Psoas muscle (tissue), 7 donors: ENCODE measurements at regions not wholly inside any gene's neighbourhood (a gene's known extent, or its start where the extent isn't known, plus 50 kb on each side); places are given as distances from the start of the nearest gene placed in this dataset.

Experiments used
- ATAC-seq, 4 donors: fragments of 200-7000 bp; cut with Tn5 transposase; one replicate each; pipeline ENCODE4 v1.9.1; 2020; ENCODE audit warnings: moderate library complexity in 3 of 4, mild to moderate bottlenecking in 2 of 4
- DNase-seq, 2 donors: peaks; one replicate each; pipeline ENCODE4 v3.0.0-alpha.2; 2020
- H3K27ac ChIP-seq: fragments of 200-600 bp; one replicate; pipeline ENCODE4 v1.8.0; 2022
- H3K27me3 ChIP-seq, 3 donors: fragments of 200-600 bp in 1 of 3; one replicate each; pipeline versions ENCODE4 v1.6.1 to v1.8.0; 2013 to 2022; ENCODE audit warnings: low read length in 2 of 3, mild to moderate bottlenecking in 2 of 3, moderate library complexity in 1 of 3; ENCODE audit not compliant: insufficient read depth in 3 of 3
- H3K36me3 ChIP-seq, 2 donors: fragments of 200-600 bp in 1 of 2; one replicate each; pipeline versions ENCODE4 v1.6.1 to v1.8.0; 2013 to 2022; ENCODE audit warnings: low read depth in 1 of 2, mild to moderate bottlenecking in 1 of 2, moderate library complexity in 1 of 2; ENCODE audit not compliant: insufficient read depth in 1 of 2
- H3K4me1 ChIP-seq: fragments of 200-600 bp; one replicate; pipeline ENCODE4 v1.8.0; 2022
- H3K4me3 ChIP-seq: fragments of 200-600 bp; one replicate; pipeline ENCODE4 v1.8.0; 2022; ENCODE audit warnings: mild to moderate bottlenecking
- H3K9me3 ChIP-seq: fragments of 200-600 bp; one replicate; pipeline ENCODE4 v1.8.0; 2022
- WGBS, 3 donors: extraction: QIAGEN DNeasy Blood & Tissue Kit; methylation state at CpG; one replicate each; pipeline versions ENCODE4 v1.1.6 to v1.1.7; 2013; 5-methylcytosine and 5-hydroxymethylcytosine counted together
- intact Hi-C, 2 donors: fragments of 100-400 bp; cut with DNase I; formaldehyde crosslinking; loops; one replicate each; pipeline versions ENCODE4 v1.11.0 to v1.14.2; 2022
- TF ChIP-seq, protein P1 (sequence below): fragments of 200-600 bp; IDR thresholded peaks from one replicate; pipeline ENCODE4 v1.8.0; 2022; ENCODE audit warnings: antibody characterized with exemption
- donor health status: healthy with polysubstance abuse.
- donor health status: DM: no; HTN: no; CAD: no; lungs with moderate emphysema.
- donor health status: Bipolar disorder and iron deficiency.
- donor health status: healthy.
- donor health status: DM: yes; HTN: yes; CAD: no.
- donor health status: DM: no; HTN: no; CAD: no.
- donor health status: DM: yes; HTN: yes; CAD: no.

DNA sequence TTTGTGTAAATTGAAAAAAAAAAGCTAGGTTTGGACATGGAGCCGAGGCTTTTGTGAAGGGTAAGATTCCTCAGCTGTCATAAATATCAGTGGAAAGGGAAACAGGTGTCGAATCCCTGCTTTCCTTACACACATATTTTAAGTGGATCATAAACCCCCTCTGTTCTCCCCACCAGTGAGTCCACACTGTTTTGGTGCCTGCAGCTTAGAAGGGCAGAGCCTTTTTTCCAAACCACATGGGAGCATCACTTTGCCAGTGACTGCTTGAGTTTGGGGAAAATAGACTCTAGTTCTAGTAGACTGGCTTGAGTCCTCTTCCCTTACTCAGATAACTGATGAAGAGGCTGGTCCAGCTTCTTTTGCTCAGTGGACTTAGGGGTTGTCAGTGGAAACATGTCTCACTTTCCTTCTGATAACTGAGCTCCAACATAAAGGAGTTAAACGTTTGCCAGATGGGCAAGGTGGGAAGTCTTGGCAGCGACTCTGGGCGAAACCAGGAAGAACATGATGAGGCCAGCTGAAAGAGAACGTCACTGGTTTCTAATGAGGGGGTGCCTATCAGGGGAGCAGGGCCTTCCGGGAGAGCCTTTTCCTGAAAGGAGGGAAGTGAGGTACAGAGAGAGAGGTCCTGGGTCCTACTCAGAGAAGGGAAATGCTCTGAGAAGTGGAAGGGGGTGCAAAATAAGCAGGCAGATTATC, 168.1 kb upstream of the PARP11 start:
- TF ChIP-seq, protein P1, sequence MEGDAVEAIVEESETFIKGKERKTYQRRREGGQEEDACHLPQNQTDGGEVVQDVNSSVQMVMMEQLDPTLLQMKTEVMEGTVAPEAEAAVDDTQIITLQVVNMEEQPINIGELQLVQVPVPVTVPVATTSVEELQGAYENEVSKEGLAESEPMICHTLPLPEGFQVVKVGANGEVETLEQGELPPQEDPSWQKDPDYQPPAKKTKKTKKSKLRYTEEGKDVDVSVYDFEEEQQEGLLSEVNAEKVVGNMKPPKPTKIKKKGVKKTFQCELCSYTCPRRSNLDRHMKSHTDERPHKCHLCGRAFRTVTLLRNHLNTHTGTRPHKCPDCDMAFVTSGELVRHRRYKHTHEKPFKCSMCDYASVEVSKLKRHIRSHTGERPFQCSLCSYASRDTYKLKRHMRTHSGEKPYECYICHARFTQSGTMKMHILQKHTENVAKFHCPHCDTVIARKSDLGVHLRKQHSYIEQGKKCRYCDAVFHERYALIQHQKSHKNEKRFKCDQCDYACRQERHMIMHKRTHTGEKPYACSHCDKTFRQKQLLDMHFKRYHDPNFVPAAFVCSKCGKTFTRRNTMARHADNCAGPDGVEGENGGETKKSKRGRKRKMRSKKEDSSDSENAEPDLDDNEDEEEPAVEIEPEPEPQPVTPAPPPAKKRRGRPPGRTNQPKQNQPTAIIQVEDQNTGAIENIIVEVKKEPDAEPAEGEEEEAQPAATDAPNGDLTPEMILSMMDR, result no peak
- ATAC-seq (no peak), DNase-seq (no peak)
- Histone ChIP-seq H3K4me1 (no peaks in the 10 kb centered on the region), H3K4me3 (no peak overlapping the region), H3K9me3 (no peaks in the 10 kb centered on the region), H3K36me3 (no peaks in the 10 kb centered on the region), H3K27ac (no peak overlapping the region), H3K27me3 (peaks cover 0 to 10% (median 3%) of the 10 kb centered on the region in 3 donors)
- intact Hi-C loops, result no loop called here
- 47 to 59% (median 52%) methylated on average over 7 of the region's 7 CpGs for WGBS, 3 donors

DNA sequence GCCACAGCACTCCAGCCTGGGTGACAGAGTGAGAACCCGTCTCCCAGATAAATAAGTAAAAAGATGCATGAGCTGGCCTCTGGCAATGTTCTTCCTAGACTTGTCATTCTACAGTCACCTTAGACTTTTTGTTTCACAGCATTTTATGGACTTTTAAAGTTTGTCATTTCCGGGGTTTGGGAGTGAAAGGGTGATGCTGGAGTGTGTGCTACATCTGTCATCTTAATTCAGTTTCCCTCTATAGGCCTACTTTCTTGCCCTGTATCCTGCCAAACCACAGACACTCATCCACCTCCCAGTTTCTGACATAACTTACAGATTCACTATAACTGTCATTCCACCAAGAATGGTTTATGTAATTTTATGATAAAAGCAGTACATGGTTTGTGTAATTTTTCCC, 166.7 kb upstream of the PARP11 start:
- intact Hi-C loops, result loop anchor here (2.0 to 5.0 kb wide), 3 partner anchors 153 to 237 kb away; no protein-coding TSS in a partner anchor
- H3K4me1 ChIP-seq, result no peaks in the 10 kb centered on the region
- no peak overlapping the region for H3K27ac ChIP-seq
- H3K4me3 ChIP-seq, result no peak overlapping the region
- no peaks in the 10 kb centered on the region for H3K9me3 ChIP-seq
- TF ChIP-seq, protein P1, result no peak
- 81 to 93% (median 92%) methylated on average over 2 of the region's 2 CpGs for WGBS, 3 donors
- peaks cover 0 to 10% (median under 1%) of the 10 kb centered on the region in 3 donors for H3K27me3 ChIP-seq
- H3K36me3 ChIP-seq, result no peaks in the 10 kb centered on the region
- ATAC-seq (no peak), DNase-seq (no peak)

DNA sequence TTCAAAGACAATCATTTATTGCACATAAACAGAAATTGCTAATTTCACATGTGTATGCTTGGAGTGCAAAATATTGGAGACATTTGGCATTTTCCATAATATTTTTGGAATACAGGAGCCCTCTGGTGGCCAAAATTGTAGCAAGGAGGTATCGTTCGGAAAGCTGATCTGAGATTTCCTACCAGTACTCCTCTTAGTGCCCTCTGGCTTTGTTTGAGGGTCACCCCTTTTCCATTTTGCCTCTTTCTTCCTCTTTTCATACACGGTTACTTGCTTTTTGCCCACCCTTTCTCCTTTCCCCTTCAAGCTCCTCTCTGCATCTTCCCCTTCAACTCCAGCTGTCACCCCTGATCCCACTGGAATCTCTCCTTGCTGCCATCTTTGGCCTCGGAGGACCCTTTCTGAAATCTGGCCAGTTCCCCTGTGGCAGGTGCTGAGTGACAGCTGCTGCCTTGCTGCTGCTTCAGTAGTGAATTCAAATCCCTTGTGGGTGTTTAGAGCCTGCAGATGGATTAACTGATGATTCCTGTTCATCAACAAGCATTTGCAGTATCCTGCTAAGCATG, 164.6 kb upstream of the PARP11 start:
- intact Hi-C loops, result loop anchor here (2.0 to 5.0 kb wide), 3 partner anchors 151 to 239 kb away; no protein-coding TSS in a partner anchor
- Histone ChIP-seq H3K4me1 (no peaks in the 10 kb centered on the region), H3K4me3 (no peak overlapping the region), H3K9me3 (no peaks in the 10 kb centered on the region), H3K27me3 (peaks cover 0 to 10% (median 0%) of the 10 kb centered on the region in 3 donors), H3K36me3 (no peaks in the 10 kb centered on the region), H3K27ac (no peak overlapping the region)
- ATAC-seq, result no peak
- WGBS, 3 donors, result 5 to 11% (median 8%) methylated on average over 4 of the region's 4 CpGs
- DNase-seq, result no peak
- TF ChIP-seq, protein P1, result peak; percentile 70

DNA sequence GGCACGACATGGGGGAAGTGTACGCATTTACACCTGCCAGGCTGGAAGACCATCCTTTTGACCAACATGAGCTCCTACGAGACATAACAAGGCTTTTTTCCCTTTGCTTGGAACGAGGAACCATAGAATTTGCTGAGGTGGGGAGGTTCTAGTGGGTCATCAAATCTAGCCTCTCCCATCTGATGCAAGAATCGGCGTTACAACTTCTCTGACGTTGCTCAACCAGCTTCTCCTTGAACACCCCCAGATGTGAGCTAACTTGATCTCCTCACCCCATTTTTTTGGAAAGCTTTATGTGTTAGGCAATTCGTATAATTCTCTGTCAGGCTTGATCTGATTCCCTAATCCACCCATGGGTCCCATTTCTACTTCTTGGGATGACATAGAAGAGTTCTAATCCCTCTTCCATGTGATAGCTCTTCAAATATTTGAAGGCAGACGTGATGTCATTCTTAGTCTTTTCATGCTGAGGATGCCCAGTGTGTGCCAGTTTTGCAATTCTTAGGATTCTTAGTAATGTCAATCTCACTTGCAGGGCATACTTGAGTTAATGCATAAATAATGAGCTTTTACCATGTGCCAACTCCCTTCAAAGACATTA, 163.6 kb upstream of the PARP11 start:
- Histone ChIP-seq H3K4me1 (peaks cover 3% of the 10 kb centered on the region), H3K9me3 (no peaks in the 10 kb centered on the region), H3K36me3 (no peaks in the 10 kb centered on the region), H3K27ac (no peak overlapping the region), H3K27me3 (peaks cover 0 to 13% (median 0%) of the 10 kb centered on the region in 3 donors), H3K4me3 (no peak overlapping the region)
- 61 to 76% (median 62%) methylated on average over 9 of the region's 9 CpGs for WGBS, 3 donors
- ATAC-seq, result no peak
- intact Hi-C loops, result loop anchor here (5.0 kb wide), 2 partner anchors 149 to 241 kb away; no protein-coding TSS in a partner anchor
- no peak for DNase-seq
- TF ChIP-seq, protein P1, result no peak
